Liver (tissue), 8 donors: ENCODE measurements at regions not wholly inside any gene's neighbourhood (a gene's known extent, or its start where the extent isn't known, plus 50 kb on each side); places are given as distances from the start of the nearest gene placed in this dataset.

Source experiments
- DNase-seq: peaks from one replicate; pipeline ENCODE4 v3.0.0-alpha.2; 2017; ENCODE audit warnings: low spot score
- H3K27ac ChIP-seq, 2 donors: one replicate each; pipeline ENCODE4 v1.7.0; 2013; ENCODE audit warnings: inconsistent platforms in 2 of 2, low read length in 2 of 2, control low read depth in 1 of 2, low read depth in 1 of 2, mild to moderate bottlenecking in 1 of 2
- H3K27me3 ChIP-seq, 4 donors: one replicate each; pipeline versions ENCODE4 v1.6.1 to v1.7.0; 2013; ENCODE audit warnings: low read length in 3 of 4, inconsistent platforms in 1 of 4, mild to moderate bottlenecking in 1 of 4, moderate library complexity in 1 of 4; ENCODE audit not compliant: control insufficient read depth in 4 of 4, insufficient read depth in 4 of 4
- H3K36me3 ChIP-seq, 4 donors: one replicate each; pipeline versions ENCODE4 v1.6.1 to v1.7.0; 2013; ENCODE audit warnings: low read length in 3 of 4, mild to moderate bottlenecking in 3 of 4, low read depth in 1 of 4, moderate library complexity in 1 of 4; ENCODE audit not compliant: control insufficient read depth in 4 of 4, insufficient read depth in 3 of 4
- H3K4me1 ChIP-seq, 4 donors: one replicate each; pipeline versions ENCODE4 v1.6.1 to v1.7.0; 2013; ENCODE audit warnings: low read length in 3 of 4, mild to moderate bottlenecking in 3 of 4, moderate library complexity in 1 of 4; ENCODE audit not compliant: control insufficient read depth in 4 of 4, insufficient read depth in 4 of 4
- H3K4me3 ChIP-seq, 3 donors: one replicate each; pipeline versions ENCODE4 v1.6.1 to v1.7.0; 2013; ENCODE audit warnings: low read length in 3 of 3, control low read depth in 1 of 3, low read depth in 1 of 3, mild to moderate bottlenecking in 1 of 3
- H3K9ac ChIP-seq, 2 donors: one replicate each; pipeline ENCODE4 v1.7.0; 2013; ENCODE audit warnings: low read length in 2 of 2, mild to moderate bottlenecking in 2 of 2, moderate library complexity in 2 of 2, control low read depth in 1 of 2, low read depth in 1 of 2
- H3K9me3 ChIP-seq, 4 donors: one replicate each; pipeline versions ENCODE4 v1.6.1 to v1.7.0; 2013; ENCODE audit warnings: low read length in 3 of 4; ENCODE audit not compliant: control insufficient read depth in 4 of 4
- EGR1 ChIP-seq, 2 donors: IDR thresholded peaks; 2 replicates each; pipeline ENCODE4 v1.6.1; 2016 to 2018; ENCODE audit warnings: antibody characterized with exemption in 2 of 2, low read depth in 2 of 2
- FOXA1 ChIP-seq: IDR thresholded peaks from 2 replicates; pipeline ENCODE4 v1.6.1; 2016; ENCODE audit warnings: antibody characterized with exemption
- FOXA2 ChIP-seq: IDR thresholded peaks from 2 replicates; pipeline ENCODE4 v1.6.1; 2016; ENCODE audit warnings: antibody characterized with exemption
- GABPA ChIP-seq, 2 donors: IDR thresholded peaks in 1 of 2; conservative IDR thresholded peaks in 1 of 2; 2 replicates each; pipeline ENCODE4 v1.6.1; 2016; ENCODE audit warnings: antibody characterized with exemption in 2 of 2, mild to moderate bottlenecking in 1 of 2, moderate library complexity in 1 of 2
- HNF4A ChIP-seq, 2 donors: conservative IDR thresholded peaks; 2 replicates each; pipeline ENCODE4 v1.6.1; 2016; ENCODE audit warnings: antibody characterized with exemption in 2 of 2, mild to moderate bottlenecking in 2 of 2
- HNF4G ChIP-seq: IDR thresholded peaks from 2 replicates; pipeline ENCODE4 v1.6.1; 2016; ENCODE audit warnings: antibody characterized with exemption
- JUND ChIP-seq, 2 donors: IDR thresholded peaks; 2 replicates each; pipeline ENCODE4 v1.6.1; 2016; ENCODE audit warnings: antibody characterized with exemption in 2 of 2
- NR2F2 ChIP-seq: IDR thresholded peaks from 2 replicates; pipeline ENCODE4 v1.6.1; 2016; ENCODE audit warnings: antibody characterized with exemption
- RAD21 ChIP-seq, 2 donors: IDR thresholded peaks; 2 replicates each; pipeline ENCODE4 v1.6.1; 2016; ENCODE audit warnings: antibody characterized with exemption in 2 of 2, mild to moderate bottlenecking in 2 of 2
- RXRA ChIP-seq, 2 donors: IDR thresholded peaks; 2 replicates each; pipeline ENCODE4 v1.6.1; 2017 to 2018; ENCODE audit warnings: antibody characterized with exemption in 2 of 2, mild to moderate bottlenecking in 1 of 2
- SP1 ChIP-seq: IDR thresholded peaks from 2 replicates; pipeline ENCODE4 v1.6.1; 2018; ENCODE audit warnings: antibody characterized with exemption, mild to moderate bottlenecking
- TAF1 ChIP-seq: conservative IDR thresholded peaks from 2 replicates; pipeline ENCODE4 v1.6.1; 2016; ENCODE audit warnings: antibody characterized with exemption, mild to moderate bottlenecking
- YY1 ChIP-seq: IDR thresholded peaks from 2 replicates; pipeline ENCODE4 v1.6.1; 2016; ENCODE audit warnings: antibody characterized with exemption, mild to moderate bottlenecking
- WGBS: extraction: QIAGEN DNeasy Blood & Tissue Kit; methylation state at CpG from one replicate; pipeline ENCODE4 v1.1.7; 2013; 5-methylcytosine and 5-hydroxymethylcytosine counted together
- TF ChIP-seq, protein P1 (sequence below): fragments of 150-350 bp; IDR thresholded peaks from 2 replicates; pipeline ENCODE4 v1.5.1; 2017; ENCODE audit warnings: improper control_type of control experiment, low read depth, low read length; ENCODE audit not compliant: missing input control
- TF ChIP-seq, protein P2 (sequence below): IDR thresholded peaks from 2 replicates; pipeline ENCODE4 v1.6.1; 2016; ENCODE audit warnings: antibody characterized with exemption
- TF ChIP-seq, protein P3 (sequence below): IDR thresholded peaks from 2 replicates; pipeline ENCODE4 v1.6.1; 2016; ENCODE audit warnings: antibody characterized with exemption
- TF ChIP-seq, protein P4 (sequence below): IDR thresholded peaks from 2 replicates; pipeline ENCODE4 v1.6.1; 2016; ENCODE audit warnings: antibody characterized with exemption
- TF ChIP-seq, protein P5 (sequence below): IDR thresholded peaks from 2 replicates; pipeline ENCODE4 v1.6.1; 2016; ENCODE audit warnings: antibody characterized with exemption, mild to moderate bottlenecking
- donor health status: healthy.
- donor health status: healthy.
- donor health status: healthy.
- donor health status: healthy.
- donor health status: healthy.

DNA sequence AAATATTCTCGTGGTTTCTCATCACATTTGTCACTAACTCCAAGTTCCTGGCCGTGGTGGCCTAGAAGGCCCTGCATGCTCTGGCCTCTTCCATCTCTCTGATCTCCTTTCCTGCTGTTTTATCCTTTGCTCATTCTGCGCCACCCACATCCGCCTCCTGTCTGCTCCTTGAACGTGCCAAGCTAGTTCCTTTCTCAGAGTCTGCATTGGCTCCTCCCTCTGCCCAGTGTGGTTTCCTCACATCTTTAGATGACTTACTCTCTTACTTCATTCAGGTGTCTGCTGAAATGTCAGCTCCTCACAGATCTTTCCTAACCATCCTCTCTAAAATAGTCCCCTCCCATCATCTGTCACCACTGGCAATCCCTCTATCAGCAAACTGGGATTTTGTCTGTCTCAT is 158.6 kb upstream of the RBMS1 start:
- Histone ChIP-seq H3K9ac (no peak overlapping the region), H3K4me3 (no peak overlapping the region), H3K27ac (no peak overlapping the region), H3K27me3 (peaks cover 0 to 2% (median 0%) of the 10 kb centered on the region in 4 donors), H3K9me3 (no peaks in the 10 kb centered on the region), H3K4me1 (no peaks in the 10 kb centered on the region), H3K36me3 (no peaks in the 10 kb centered on the region)
- no peak for DNase-seq
- 59% methylated on average over 5 of the region's 5 CpGs for WGBS
- TF ChIP-seq RAD21 (IDR thresholded peaks at IDR 0.05) = no peak
- TF ChIP-seq NR2F2 = no peak
- no peak for TF ChIP-seq SP1
- TF ChIP-seq, protein P1, sequence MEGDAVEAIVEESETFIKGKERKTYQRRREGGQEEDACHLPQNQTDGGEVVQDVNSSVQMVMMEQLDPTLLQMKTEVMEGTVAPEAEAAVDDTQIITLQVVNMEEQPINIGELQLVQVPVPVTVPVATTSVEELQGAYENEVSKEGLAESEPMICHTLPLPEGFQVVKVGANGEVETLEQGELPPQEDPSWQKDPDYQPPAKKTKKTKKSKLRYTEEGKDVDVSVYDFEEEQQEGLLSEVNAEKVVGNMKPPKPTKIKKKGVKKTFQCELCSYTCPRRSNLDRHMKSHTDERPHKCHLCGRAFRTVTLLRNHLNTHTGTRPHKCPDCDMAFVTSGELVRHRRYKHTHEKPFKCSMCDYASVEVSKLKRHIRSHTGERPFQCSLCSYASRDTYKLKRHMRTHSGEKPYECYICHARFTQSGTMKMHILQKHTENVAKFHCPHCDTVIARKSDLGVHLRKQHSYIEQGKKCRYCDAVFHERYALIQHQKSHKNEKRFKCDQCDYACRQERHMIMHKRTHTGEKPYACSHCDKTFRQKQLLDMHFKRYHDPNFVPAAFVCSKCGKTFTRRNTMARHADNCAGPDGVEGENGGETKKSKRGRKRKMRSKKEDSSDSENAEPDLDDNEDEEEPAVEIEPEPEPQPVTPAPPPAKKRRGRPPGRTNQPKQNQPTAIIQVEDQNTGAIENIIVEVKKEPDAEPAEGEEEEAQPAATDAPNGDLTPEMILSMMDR = no peak
- TF ChIP-seq JUND (IDR thresholded peaks at IDR 0.05) = no peak
- no peak for TF ChIP-seq HNF4G
- TF ChIP-seq, protein P2, sequence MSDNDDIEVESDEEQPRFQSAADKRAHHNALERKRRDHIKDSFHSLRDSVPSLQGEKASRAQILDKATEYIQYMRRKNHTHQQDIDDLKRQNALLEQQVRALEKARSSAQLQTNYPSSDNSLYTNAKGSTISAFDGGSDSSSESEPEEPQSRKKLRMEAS = no peak
- TF ChIP-seq HNF4A (conservative IDR thresholded peaks at IDR 0.05) = no peak
- TF ChIP-seq FOXA2 = no peak

DNA sequence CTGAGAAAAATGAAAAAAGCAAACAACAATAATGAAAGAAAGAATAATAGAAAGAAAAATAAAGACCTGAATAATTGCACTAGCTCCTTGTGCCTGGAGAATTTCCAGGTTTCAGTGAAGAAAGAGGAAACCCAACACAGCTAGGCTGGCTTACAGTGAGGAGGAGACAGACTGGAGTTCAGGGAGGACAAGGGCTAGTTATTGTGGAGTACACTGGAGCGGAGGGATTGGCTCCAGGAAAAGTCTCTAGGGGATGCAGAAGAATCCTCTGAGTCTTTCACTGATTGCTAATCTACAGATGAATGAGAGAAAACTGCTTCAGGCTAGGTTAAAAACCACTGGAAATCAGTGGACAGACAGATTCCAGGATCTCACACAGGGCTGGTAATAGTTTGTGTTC is 163.6 kb upstream of the RBMS1 start:
- Histone ChIP-seq H3K4me1 (no peaks in the 10 kb centered on the region), H3K9ac (no peak overlapping the region), H3K36me3 (no peaks in the 10 kb centered on the region), H3K27me3 (peaks cover 0 to 3% (median 0%) of the 10 kb centered on the region in 4 donors), H3K4me3 (no peak overlapping the region), H3K27ac (no peak overlapping the region), H3K9me3 (no peaks in the 10 kb centered on the region)
- TF ChIP-seq FOXA2 (no peak), TAF1 (no peak), RAD21 (IDR thresholded peaks at IDR 0.05) (no peak), JUND (IDR thresholded peaks at IDR 0.05) (no peak), YY1 (no peak), GABPA (IDR thresholded peaks at IDR 0.05 in 1 of 2, conservative IDR thresholded peaks at IDR 0.05 in 1 of 2) (no peak), RXRA (IDR thresholded peaks at IDR 0.05) (no peak), FOXA1 (no peak), HNF4G (no peak), SP1 (no peak), EGR1 (IDR thresholded peaks at IDR 0.05; ENCODE audit: low read depth in 2 of 2) (no peak), HNF4A (conservative IDR thresholded peaks at IDR 0.05) (no peak), NR2F2 (no peak)
- TF ChIP-seq, protein P2 = no peak
- TF ChIP-seq, protein P1 = no peak
- TF ChIP-seq, protein P3, sequence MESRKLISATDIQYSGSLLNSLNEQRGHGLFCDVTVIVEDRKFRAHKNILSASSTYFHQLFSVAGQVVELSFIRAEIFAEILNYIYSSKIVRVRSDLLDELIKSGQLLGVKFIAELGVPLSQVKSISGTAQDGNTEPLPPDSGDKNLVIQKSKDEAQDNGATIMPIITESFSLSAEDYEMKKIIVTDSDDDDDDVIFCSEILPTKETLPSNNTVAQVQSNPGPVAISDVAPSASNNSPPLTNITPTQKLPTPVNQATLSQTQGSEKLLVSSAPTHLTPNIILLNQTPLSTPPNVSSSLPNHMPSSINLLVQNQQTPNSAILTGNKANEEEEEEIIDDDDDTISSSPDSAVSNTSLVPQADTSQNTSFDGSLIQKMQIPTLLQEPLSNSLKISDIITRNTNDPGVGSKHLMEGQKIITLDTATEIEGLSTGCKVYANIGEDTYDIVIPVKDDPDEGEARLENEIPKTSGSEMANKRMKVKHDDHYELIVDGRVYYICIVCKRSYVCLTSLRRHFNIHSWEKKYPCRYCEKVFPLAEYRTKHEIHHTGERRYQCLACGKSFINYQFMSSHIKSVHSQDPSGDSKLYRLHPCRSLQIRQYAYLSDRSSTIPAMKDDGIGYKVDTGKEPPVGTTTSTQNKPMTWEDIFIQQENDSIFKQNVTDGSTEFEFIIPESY = no peak
- TF ChIP-seq, protein P4, sequence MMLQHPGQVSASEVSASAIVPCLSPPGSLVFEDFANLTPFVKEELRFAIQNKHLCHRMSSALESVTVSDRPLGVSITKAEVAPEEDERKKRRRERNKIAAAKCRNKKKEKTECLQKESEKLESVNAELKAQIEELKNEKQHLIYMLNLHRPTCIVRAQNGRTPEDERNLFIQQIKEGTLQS = no peak
- TF ChIP-seq, protein P5, sequence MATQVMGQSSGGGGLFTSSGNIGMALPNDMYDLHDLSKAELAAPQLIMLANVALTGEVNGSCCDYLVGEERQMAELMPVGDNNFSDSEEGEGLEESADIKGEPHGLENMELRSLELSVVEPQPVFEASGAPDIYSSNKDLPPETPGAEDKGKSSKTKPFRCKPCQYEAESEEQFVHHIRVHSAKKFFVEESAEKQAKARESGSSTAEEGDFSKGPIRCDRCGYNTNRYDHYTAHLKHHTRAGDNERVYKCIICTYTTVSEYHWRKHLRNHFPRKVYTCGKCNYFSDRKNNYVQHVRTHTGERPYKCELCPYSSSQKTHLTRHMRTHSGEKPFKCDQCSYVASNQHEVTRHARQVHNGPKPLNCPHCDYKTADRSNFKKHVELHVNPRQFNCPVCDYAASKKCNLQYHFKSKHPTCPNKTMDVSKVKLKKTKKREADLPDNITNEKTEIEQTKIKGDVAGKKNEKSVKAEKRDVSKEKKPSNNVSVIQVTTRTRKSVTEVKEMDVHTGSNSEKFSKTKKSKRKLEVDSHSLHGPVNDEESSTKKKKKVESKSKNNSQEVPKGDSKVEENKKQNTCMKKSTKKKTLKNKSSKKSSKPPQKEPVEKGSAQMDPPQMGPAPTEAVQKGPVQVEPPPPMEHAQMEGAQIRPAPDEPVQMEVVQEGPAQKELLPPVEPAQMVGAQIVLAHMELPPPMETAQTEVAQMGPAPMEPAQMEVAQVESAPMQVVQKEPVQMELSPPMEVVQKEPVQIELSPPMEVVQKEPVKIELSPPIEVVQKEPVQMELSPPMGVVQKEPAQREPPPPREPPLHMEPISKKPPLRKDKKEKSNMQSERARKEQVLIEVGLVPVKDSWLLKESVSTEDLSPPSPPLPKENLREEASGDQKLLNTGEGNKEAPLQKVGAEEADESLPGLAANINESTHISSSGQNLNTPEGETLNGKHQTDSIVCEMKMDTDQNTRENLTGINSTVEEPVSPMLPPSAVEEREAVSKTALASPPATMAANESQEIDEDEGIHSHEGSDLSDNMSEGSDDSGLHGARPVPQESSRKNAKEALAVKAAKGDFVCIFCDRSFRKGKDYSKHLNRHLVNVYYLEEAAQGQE = no peak
- no peak for DNase-seq
- WGBS = 81% methylated on average over 1 of the region's 1 CpG
